ENCODE measurements at regions not wholly inside any gene's neighbourhood (a gene's known extent, or its start where the extent isn't known, plus 50 kb on each side); places are given as distances from the start of the nearest gene placed in this dataset.

GRCh38 chr1:222865718-222866117, 50.9 kb downstream of the DISP1 start:
- Mint-ChIP-seq H3K4me1 (peaks cover 7% of the 10 kb centered on the region), H3K27me3 (no peaks in the 10 kb centered on the region), H3K36me3 (peaks cover 11% of the 10 kb centered on the region), H3K27ac (no peak overlapping the region), H3K9me3 (no peaks in the 10 kb centered on the region), H3K4me3 (no peak overlapping the region)
- ATAC-seq = no peak

GRCh38 chr1:222867316-222867715, 52.5 kb downstream of the DISP1 start:
- Mint-ChIP-seq H3K4me3 (no peak overlapping the region), H3K27ac (no peak overlapping the region), H3K36me3 (peaks cover 13% of the 10 kb centered on the region), H3K9me3 (no peaks in the 10 kb centered on the region), H3K4me1 (peaks cover 2% of the 10 kb centered on the region), H3K27me3 (no peaks in the 10 kb centered on the region)
- no peak for ATAC-seq

GRCh38 chr1:222876182-222876581, 61.3 kb downstream of the DISP1 start:
- no peak overlapping the region for H3K27ac Mint-ChIP-seq
- peaks cover 34% of the 10 kb centered on the region for H3K36me3 Mint-ChIP-seq
- no peak overlapping the region for H3K4me3 Mint-ChIP-seq
- H3K4me1 Mint-ChIP-seq = peaks cover 34% of the 10 kb centered on the region
- peaks cover 5% of the 10 kb centered on the region for H3K9me3 Mint-ChIP-seq
- ATAC-seq = no peak
- H3K27me3 Mint-ChIP-seq = no peaks in the 10 kb centered on the region

- Mint-ChIP-seq H3K4me3 (no peak overlapping the region), H3K9me3 (peaks cover 5% of the 10 kb centered on the region), H3K27ac (no peak overlapping the region), H3K27me3 (no peaks in the 10 kb centered on the region), H3K4me1 (peaks cover 26% of the 10 kb centered on the region), H3K36me3 (peaks cover 33% of the 10 kb centered on the region)
- ATAC-seq = no peak
These were observed 63.0 kb downstream of the DISP1 start for GRCh38 chr1:222877854-222878253.

GRCh38 chr1:222880587-222880986, 65.7 kb downstream of the DISP1 start:
- Mint-ChIP-seq H3K36me3 (peaks cover 26% of the 10 kb centered on the region), H3K27ac (no peak overlapping the region), H3K4me1 (peaks cover 17% of the 10 kb centered on the region), H3K27me3 (no peaks in the 10 kb centered on the region), H3K9me3 (no peaks in the 10 kb centered on the region), H3K4me3 (no peak overlapping the region)
- ATAC-seq = no peak

GRCh38 chr1:222886194-222886854, 71.5 kb downstream of the DISP1 start:
- no peaks in the 10 kb centered on the region for H3K9me3 Mint-ChIP-seq
- H3K27me3 Mint-ChIP-seq = no peaks in the 10 kb centered on the region
- peaks cover 28% of the 10 kb centered on the region for H3K36me3 Mint-ChIP-seq
- no peaks in the 10 kb centered on the region for H3K4me1 Mint-ChIP-seq
- no peak overlapping the region for H3K4me3 Mint-ChIP-seq
- no peak for ATAC-seq
- no peak overlapping the region for H3K27ac Mint-ChIP-seq

GRCh38 chr1:222886878-222887351, 72.1 kb downstream of the DISP1 start:
- Mint-ChIP-seq H3K9me3 (no peaks in the 10 kb centered on the region), H3K36me3 (peaks cover 23% of the 10 kb centered on the region), H3K27me3 (no peaks in the 10 kb centered on the region), H3K4me1 (no peaks in the 10 kb centered on the region), H3K27ac (no peak overlapping the region), H3K4me3 (no peak overlapping the region)
- ATAC-seq = no peak

- H3K4me3 Mint-ChIP-seq = no peak overlapping the region
- H3K27me3 Mint-ChIP-seq = no peaks in the 10 kb centered on the region
- H3K4me1 Mint-ChIP-seq = no peaks in the 10 kb centered on the region
- no peaks in the 10 kb centered on the region for H3K9me3 Mint-ChIP-seq
- ATAC-seq = no peak
- peaks cover 21% of the 10 kb centered on the region for H3K36me3 Mint-ChIP-seq
- H3K27ac Mint-ChIP-seq = no peak overlapping the region
These were observed 74.6 kb downstream of the DISP1 start for GRCh38 chr1:222889440-222889839.

GRCh38 chr1:222890716-222891115, 75.9 kb downstream of the DISP1 start:
- Mint-ChIP-seq H3K27ac (no peak overlapping the region), H3K4me3 (no peak overlapping the region), H3K27me3 (no peaks in the 10 kb centered on the region), H3K36me3 (peaks cover 8% of the 10 kb centered on the region), H3K4me1 (no peaks in the 10 kb centered on the region), H3K9me3 (no peaks in the 10 kb centered on the region)
- no peak for ATAC-seq

GRCh38 chr1:222891578-222891977, 76.7 kb downstream of the DISP1 start:
- H3K36me3 Mint-ChIP-seq = peaks cover 3% of the 10 kb centered on the region
- no peak overlapping the region for H3K27ac Mint-ChIP-seq
- no peak overlapping the region for H3K4me3 Mint-ChIP-seq
- no peaks in the 10 kb centered on the region for H3K9me3 Mint-ChIP-seq
- ATAC-seq = no peak
- H3K27me3 Mint-ChIP-seq = no peaks in the 10 kb centered on the region
- peaks cover 8% of the 10 kb centered on the region for H3K4me1 Mint-ChIP-seq

- Mint-ChIP-seq H3K4me1 (peaks cover 14% of the 10 kb centered on the region), H3K4me3 (no peak overlapping the region), H3K27me3 (no peaks in the 10 kb centered on the region), H3K36me3 (no peaks in the 10 kb centered on the region), H3K27ac (no peak overlapping the region), H3K9me3 (no peaks in the 10 kb centered on the region)
- ATAC-seq = no peak
These were observed 77.4 kb downstream of the DISP1 start for GRCh38 chr1:222892137-222892769.

- no peak overlapping the region for H3K4me3 Mint-ChIP-seq
- ATAC-seq = no peak
- no peaks in the 10 kb centered on the region for H3K36me3 Mint-ChIP-seq
- peaks cover 20% of the 10 kb centered on the region for H3K4me1 Mint-ChIP-seq
- no peak overlapping the region for H3K27ac Mint-ChIP-seq
- H3K27me3 Mint-ChIP-seq = no peaks in the 10 kb centered on the region
- no peaks in the 10 kb centered on the region for H3K9me3 Mint-ChIP-seq
These were observed 78.4 kb downstream of the DISP1 start for GRCh38 chr1:222893255-222893654.

GRCh38 chr1:222894331-222894730, 79.5 kb downstream of the DISP1 start:
- Mint-ChIP-seq H3K4me1 (peaks cover 20% of the 10 kb centered on the region), H3K36me3 (no peaks in the 10 kb centered on the region), H3K9me3 (no peaks in the 10 kb centered on the region), H3K27ac (no peak overlapping the region), H3K4me3 (no peak overlapping the region), H3K27me3 (no peaks in the 10 kb centered on the region)
- ATAC-seq = no peak

GRCh38 chr1:222896630-222897526, 82.0 kb downstream of the DISP1 start:
- H3K9me3 Mint-ChIP-seq = peaks cover 5% of the 10 kb centered on the region
- no peak for ATAC-seq
- no peaks in the 10 kb centered on the region for H3K27me3 Mint-ChIP-seq
- peaks cover 20% of the 10 kb centered on the region for H3K4me1 Mint-ChIP-seq
- H3K36me3 Mint-ChIP-seq = peaks cover 16% of the 10 kb centered on the region
- H3K4me3 Mint-ChIP-seq = no peak overlapping the region
- peak overlapping the region; percentile 11 for H3K27ac Mint-ChIP-seq

GRCh38 chr1:222897527-222898190, 82.8 kb downstream of the DISP1 start:
- peaks cover 5% of the 10 kb centered on the region for H3K9me3 Mint-ChIP-seq
- no peak overlapping the region for H3K27ac Mint-ChIP-seq
- peaks cover 21% of the 10 kb centered on the region for H3K36me3 Mint-ChIP-seq
- no peak for ATAC-seq
- H3K4me1 Mint-ChIP-seq = peaks cover 20% of the 10 kb centered on the region
- H3K27me3 Mint-ChIP-seq = no peaks in the 10 kb centered on the region
- H3K4me3 Mint-ChIP-seq = no peak overlapping the region
